ENCODE measurements at regions not wholly inside any gene's neighbourhood (a gene's known extent, or its start where the extent isn't known, plus 50 kb on each side); places are given as distances from the start of the nearest gene placed in this dataset.
A peak's percentile ranks its signal among the peaks of the same experiment; 100 is the strongest.

DNA sequence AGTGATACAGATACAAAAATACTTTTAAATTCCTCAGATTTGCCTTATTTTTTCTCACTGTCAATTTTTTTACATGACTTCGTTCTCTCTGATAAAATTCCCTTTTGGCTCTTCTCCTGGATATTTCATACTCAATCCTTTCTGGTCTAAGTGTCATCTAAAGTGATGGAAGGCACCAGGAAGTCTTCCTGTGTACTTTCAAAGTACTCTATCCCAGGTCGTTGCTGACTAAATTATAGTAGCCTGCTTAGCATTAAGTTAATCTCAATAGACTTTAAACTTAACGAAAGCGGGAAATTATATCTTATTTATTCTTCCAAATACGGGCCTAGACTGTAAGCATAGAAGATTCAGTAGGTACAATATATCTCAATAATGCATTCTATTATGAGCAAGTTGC, 67.8 kb downstream of the CASP12 start:
- TF ChIP-seq POLR2A (IDR thresholded peaks at IDR 0.05; ENCODE audit: low read length) (no peak), GATA1 (IDR thresholded peaks at IDR 0.05; ENCODE audit: low read depth, low read length) (no peak)
- DNase-seq: no peak

DNA sequence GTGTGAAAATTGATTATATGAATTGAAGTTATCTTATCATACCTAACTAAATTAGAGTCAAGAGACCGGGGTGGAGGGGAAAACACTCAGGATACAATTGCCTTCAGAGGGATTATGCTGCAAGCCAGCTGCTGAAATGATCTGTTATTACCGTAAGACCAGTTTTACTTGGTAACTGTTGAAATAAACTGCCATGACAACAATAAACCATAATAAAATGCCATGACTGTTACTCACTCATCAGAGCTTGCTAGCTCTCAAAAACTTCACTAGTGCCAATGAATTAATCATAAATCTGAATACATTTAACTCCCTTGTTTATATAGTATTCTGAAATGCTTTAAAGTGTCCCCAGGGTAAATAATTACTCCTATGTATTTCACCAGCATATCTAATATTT, 68.2 kb downstream of the CASP12 start:
- TF ChIP-seq POLR2A (IDR thresholded peaks at IDR 0.05; ENCODE audit: low read length): no peak
- TF ChIP-seq GATA1 (IDR thresholded peaks at IDR 0.05; ENCODE audit: low read depth, low read length): no peak
- DNase-seq: no peak

DNA sequence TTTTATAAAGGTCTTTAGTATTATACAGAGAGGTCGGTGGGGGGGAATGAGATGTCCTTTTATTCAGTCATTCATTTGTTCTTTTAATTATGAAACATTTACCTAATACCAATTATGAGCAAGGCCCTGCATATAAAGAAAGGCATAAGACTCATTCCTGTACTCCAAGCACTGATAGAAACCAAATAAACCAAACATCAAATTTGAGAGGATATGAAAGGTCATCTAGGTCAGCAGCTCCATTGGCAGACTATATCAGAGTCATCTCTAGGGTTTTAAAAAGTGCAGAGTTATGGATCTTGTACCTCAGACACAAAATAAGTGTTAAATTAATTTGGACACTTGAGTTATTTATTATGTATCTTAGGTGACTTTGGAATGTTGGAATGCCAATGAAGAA, 71.5 kb downstream of the CASP12 start:
- no peak for TF ChIP-seq GATA1 (IDR thresholded peaks at IDR 0.05; ENCODE audit: low read depth, low read length)
- no peak for TF ChIP-seq POLR2A (IDR thresholded peaks at IDR 0.05; ENCODE audit: low read length)
- DNase-seq: no peak

DNA sequence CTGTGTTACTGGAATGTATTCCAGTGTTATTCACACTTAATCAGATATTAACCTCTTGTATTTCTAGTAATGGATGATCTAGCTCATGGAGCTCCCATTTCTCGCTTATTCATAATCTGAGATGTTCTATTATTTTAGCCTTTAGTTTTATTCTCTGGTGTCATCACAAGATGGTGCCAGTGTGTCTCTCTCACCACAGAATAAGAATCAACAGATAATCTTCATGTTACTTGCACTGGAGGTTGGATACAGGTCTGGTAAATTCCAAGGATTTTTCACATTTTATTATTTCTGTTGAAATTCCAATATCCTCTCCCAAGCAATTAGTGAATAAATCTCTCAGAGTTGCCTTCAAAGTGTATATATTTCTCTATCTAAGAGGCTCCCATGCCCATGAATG, 74.6 kb downstream of the CASP12 start:
- no peak for DNase-seq
- TF ChIP-seq GATA1 (IDR thresholded peaks at IDR 0.05; ENCODE audit: low read depth, low read length) (no peak), POLR2A (IDR thresholded peaks at IDR 0.05; ENCODE audit: low read length) (no peak)

DNA sequence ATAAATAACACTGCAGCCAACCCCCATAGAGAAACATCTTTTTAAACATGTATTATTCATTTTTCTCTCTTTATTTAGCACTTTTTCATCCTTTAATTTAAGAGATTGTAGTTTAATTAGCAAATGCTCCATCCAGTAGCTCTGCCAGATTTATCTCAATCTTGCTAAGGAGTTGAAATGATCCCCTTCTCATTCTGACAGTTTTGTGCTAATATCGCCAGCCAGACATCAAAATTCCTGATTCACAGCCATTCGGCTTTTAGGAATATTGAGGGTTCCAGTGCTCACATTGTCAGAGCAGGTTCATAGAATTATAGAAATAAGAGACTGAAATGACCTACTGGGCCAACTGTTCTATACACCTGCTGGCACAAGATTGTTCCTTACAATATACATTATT, 77.8 kb downstream of the CASP12 start:
- DNase-seq: no peak
- TF ChIP-seq POLR2A (IDR thresholded peaks at IDR 0.05; ENCODE audit: low read length) (no peak), GATA1 (IDR thresholded peaks at IDR 0.05; ENCODE audit: low read depth, low read length) (no peak)

DNA sequence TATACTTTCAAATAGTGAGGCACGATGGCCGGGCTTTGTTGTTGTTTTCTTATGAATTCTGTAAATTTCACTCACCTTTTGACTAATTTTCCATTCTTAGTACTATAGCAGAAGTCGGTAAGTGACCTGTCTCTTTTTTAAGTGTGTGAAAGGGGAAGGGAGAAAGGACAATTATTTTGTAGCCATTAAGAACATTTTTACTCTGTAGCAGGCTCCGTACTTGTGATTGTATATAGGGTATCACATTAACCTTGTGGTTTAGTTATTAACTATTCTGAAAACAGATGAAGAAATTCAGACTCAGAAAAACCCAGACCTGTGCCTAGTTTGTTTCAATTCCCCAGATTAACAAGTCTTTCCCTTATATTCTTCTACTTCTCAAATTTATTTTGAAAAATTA, 78.7 kb downstream of the CASP12 start:
- TF ChIP-seq GATA1 (IDR thresholded peaks at IDR 0.05; ENCODE audit: low read depth, low read length): no peak
- no peak for TF ChIP-seq POLR2A (IDR thresholded peaks at IDR 0.05; ENCODE audit: low read length)
- DNase-seq: no peak

DNA sequence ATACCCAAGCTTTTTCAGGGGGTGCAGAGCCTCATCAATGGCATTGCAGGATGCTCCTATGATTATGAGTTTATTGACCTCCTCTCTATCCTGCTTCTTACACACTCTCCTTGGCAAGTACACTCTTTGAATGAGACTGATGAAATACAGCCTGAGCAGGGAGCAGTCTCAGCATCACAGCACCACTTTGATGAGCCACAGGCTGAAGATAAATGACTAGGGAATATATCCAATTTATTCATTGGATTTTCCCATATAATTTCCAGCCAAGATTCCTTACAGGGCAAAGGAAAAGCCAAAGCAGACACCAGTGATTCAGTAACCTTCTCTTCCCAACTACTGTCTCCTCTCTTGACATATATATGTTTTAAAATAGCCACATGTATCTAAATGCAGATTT, 79.2 kb downstream of the CASP12 start:
- TF ChIP-seq POLR2A (IDR thresholded peaks at IDR 0.05; ENCODE audit: low read length) (no peak), GATA1 (IDR thresholded peaks at IDR 0.05; ENCODE audit: low read depth, low read length) (no peak)
- DNase-seq: no peak

DNA sequence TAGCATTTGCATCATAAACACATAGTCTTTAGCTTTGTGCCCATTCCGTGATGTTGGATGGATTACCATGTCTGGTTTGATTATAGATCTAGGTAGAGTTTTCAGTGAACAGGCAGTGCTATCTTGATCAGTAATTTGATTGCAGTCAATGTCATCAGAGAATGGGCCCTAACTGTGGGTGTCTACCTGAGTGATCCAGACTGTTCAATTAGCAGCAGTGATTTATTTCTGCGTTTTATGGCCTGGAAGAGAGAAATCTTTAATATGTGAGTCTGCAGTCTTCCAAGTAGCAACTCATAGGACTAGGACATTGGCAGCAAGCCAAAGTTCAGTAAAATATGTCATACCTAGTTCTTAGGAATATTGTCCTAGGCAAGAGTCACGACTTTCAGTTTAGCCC, 80.3 kb downstream of the CASP12 start:
- DNase-seq: peak in 1 of 2 experiments; percentile 1

DNA sequence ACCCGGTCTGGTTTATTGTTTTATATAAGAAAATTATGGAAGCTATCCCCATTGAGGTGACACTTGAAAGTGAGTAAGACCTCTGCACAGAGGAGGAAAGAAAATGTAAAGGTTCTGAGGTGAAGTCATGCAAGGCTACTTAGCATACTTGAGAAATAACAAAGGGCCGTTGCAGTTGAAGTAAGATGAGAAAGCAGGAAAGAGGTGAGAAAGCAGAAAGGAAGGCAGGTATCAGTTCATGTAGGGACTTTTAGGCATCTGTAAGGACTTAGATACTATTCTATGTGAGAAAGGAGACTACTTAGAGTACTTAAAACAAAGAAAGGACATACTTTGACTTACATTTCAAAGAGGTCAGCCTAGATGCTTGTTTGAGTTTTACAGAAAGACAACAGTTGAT, 84.7 kb downstream of the CASP12 start:
- TF ChIP-seq POLR2A (IDR thresholded peaks at IDR 0.05; ENCODE audit: low read length) (no peak), GATA1 (IDR thresholded peaks at IDR 0.05; ENCODE audit: low read depth, low read length) (no peak)
- DNase-seq: no peak

More for the DNA sequence above, 80.3 kb downstream of the CASP12 start:
- TF ChIP-seq POLR2A (IDR thresholded peaks at IDR 0.05; ENCODE audit: low read length) (no peak), GATA1 (IDR thresholded peaks at IDR 0.05; ENCODE audit: low read depth, low read length) (no peak)

DNA sequence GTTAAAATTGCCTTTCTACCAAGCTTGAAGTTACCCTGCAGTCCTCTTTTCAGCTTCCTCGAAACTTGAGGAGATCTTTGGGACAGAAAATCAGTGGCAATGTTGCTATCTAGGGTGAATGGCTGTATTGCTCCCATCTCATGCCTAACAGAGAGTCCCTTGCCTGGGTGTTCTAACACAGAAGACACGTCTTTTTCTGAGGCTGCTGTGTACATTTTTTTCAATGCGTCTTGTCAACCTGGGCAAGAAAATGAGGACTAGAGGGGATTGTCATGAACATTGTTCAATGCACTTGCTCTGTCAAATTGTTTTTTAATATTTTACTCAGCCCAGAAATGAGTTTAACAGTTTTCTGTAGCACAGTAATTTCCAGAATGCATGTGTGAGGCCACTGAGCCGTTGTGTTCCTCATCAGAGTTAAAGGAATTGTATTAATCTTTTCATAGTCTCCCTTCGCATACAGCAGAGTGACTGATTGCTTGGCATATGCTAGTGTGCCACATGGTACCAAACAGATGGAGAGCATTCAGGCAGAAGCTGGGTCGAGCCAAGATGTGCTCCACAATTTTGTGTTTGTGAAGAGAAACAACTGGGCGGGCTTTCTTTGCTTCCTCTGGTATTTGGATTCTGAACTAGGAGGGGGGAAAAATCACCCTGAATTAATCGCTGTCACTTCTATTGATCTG, 86.0 kb downstream of the CASP12 start:
- TF ChIP-seq GATA1 (IDR thresholded peaks at IDR 0.05; ENCODE audit: low read depth, low read length): no peak
- TF ChIP-seq POLR2A (IDR thresholded peaks at IDR 0.05; ENCODE audit: low read length): no peak
- no peak for DNase-seq

DNA sequence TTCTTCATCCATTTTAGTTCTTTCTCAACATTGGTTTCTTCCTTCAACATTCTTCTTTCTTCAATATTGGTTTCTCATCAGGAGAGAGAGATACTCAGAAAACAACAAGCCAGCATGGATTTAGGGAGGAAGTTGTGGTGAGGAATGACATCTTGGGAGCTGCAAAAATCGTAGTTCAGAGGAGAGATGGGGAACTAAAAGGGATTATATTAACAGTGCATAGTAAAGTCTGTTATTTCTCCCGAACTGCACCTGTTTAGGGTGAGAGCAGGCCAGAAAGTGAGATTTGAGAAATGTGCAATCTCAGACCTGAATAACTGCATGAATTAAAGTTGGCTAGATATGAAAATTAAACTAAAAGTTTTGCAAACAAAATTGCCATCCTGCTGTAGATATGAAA, 94.5 kb downstream of the CASP12 start:
- TF ChIP-seq GATA1 (IDR thresholded peaks at IDR 0.05; ENCODE audit: low read depth, low read length) (no peak), POLR2A (IDR thresholded peaks at IDR 0.05; ENCODE audit: low read length) (no peak)
- DNase-seq: no peak

DNA sequence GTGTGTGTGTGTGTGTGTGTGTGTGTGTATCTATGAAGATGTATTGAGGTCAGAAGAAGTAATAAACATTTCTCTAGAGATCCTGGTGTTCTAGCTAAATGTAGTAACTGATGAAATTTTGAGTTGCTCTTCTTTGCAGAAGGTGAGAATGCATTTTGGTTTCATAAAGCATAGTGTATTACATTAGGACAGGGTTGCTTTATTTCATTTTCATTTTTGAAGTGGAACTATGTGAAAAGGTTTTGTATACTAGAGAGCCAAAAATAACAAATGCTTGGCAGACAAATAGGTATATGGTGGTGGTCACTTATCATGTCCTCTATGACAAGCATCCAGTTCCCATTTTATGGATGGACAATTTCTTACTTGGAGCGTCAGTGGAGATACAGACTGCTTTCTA, 99.0 kb downstream of the CASP12 start:
- TF ChIP-seq GATA1 (IDR thresholded peaks at IDR 0.05; ENCODE audit: low read depth, low read length) (no peak), POLR2A (IDR thresholded peaks at IDR 0.05; ENCODE audit: low read length) (no peak)
- no peak for DNase-seq

DNA sequence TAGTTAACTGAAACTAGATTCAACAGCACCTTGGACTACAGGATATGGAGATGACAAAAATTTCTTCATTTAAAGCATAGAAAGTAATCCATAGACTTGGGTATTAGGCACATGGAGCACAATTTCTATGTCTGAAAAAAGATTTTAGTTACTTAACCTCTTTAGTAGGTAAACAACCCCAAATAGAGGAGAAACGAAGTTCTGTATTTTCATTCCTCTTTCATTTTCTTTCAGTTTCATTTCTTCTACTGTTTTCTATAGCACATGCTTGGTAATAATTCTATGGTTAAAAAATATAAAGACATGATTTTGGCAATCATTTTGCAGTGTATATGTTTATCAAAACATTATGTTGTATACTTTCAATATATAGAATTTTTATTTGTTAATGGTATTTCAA, 99.5 kb downstream of the CASP12 start:
- TF ChIP-seq GATA1 (IDR thresholded peaks at IDR 0.05; ENCODE audit: low read depth, low read length) (no peak), POLR2A (IDR thresholded peaks at IDR 0.05; ENCODE audit: low read length) (no peak)

DNA sequence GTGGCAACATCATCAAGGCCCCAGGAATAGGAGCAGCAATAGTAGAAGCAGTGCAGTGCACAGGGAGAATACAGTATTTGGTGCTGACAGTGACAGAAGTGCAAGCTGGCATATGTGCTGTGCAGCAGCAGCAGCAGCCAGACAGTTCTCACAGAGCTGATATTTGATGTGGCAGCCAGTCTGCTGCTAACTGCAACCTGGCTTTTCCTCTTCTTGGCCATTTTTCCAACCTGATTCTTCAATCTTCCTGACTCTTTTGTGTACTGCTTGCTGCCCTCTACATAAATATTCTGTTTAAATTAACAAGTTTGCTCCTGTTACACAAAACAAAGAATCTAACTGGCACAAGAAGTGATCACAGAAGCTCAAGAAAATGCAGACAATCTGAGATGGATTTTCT, 102.0 kb downstream of the CASP12 start:
- no peak for DNase-seq
- TF ChIP-seq GATA1 (IDR thresholded peaks at IDR 0.05; ENCODE audit: low read depth, low read length) (no peak), POLR2A (IDR thresholded peaks at IDR 0.05; ENCODE audit: low read length) (no peak)

More for the DNA sequence above, 99.5 kb downstream of the CASP12 start:
- DNase-seq: no peak

DNA sequence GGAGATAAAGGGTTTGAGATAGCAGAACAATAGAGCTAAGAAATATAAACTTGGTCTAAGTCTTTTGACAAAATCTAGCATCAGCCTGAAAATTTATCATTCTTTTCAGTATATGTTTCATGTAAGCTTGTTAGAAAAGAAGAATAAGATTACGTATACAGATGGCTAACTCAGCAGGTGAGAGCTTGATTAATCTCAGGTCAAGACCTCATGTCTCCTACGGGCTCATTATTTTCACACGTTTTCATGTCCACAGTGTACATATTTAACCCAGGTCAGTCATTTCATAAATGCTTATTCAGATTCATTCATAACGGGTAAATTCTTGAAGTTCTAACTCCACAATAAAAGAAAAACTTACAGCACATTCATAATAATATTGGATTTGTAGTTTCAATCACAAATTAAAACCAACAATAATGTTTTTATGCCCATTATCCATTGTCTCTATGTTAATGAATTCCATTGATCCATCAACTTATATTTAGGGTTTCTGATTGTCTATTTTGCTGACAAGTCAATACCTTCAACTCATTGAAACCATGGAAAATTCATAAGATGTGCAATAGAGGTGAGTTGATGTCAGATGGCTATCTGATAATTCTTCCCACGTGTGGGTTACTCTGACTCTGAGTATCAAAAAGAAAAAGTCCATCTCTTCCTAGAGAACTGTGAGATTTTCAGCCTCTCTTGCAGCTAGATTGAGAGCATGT, 102.6 kb downstream of the CASP12 start:
- DNase-seq: no peak
- no peak for TF ChIP-seq POLR2A (IDR thresholded peaks at IDR 0.05; ENCODE audit: low read length)
